HG03457 (cell line): ENCODE measurements at regions not wholly inside any gene's neighbourhood (a gene's known extent, or its start where the extent isn't known, plus 50 kb on each side); places are given as distances from the start of the nearest gene placed in this dataset.
"Not testable (repeated sequence)": the region's sequence is repeated elsewhere in the genome, so short reads cannot be mapped to it uniquely, and the experiment has no call there.

ENCODE experiments used
- ATAC-seq: cut with Tn5 transposase; IDR thresholded peaks from one replicate; pipeline ENCODE4 v1.9.1; 2021; ENCODE audit warnings: moderate number of reproducible peaks; ENCODE audit not compliant: unreplicated experiment

DNA sequence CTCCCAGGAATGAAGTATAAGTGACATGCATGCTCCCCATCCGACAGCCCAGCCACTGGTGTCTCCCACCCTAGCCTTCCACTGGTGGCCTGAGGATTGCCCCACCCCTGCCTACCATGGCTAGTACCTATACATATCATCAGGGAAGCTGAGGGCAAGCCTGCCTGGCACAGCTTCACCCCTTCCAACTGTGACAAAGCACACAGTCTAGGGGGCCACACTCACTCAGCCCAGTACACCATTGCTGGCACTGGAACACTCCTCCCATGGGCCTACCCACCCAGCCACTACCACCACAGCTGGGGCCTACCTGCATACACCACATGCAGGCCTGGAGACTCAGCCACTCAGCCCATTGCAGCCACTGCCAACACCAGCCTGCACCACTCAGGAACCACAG, 393.1 kb upstream of the STEAP1 start:
- no peak for ATAC-seq

DNA sequence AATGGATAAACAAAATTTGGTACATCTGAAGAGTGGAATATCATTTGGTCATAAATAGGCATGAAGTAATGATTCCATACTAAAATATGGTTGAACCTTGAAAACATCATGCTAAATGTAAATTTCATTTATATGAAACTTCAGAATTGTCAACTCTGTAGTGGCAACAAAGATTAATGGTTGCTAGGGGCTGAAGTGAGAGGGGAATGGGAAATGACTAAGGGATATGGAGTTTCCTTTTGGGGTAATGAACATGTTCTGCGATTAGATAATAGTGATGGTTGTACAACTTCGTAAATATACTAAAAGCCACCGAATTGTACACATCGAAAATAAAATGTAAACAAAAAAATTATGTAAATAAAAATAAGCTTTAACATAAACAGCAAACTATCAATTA, 384.1 kb upstream of the STEAP1 start:
- ATAC-seq = no peak

DNA sequence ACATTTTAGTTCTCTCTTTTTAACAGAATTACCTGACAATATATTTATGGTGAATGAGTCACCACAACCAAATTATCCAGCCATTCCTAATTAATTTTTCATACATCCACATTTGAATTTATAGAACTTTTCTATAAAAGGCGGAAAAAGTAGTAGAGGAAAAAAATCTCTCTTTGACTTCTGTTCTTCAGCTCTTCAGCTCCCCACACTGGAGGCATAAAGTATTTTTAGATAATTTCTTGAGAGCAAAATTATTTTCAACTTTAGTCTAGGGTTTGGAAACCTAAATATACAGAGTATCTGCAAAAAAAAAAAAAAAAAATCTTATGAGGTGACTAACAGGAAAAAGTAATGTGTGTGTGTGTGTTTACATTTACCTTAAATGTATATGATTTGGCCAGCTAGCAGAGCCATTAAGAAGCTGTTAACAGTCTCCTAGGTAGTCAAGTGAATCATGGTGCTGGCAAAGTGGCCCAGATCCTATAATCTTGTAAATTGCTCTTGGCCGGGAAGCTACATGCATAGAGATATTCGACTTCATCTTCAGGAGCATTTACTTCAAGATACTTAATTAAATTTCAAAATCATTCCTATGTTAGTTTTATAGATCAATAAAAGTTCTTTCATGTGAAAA, 383.1 kb upstream of the STEAP1 start:
- no peak for ATAC-seq

DNA sequence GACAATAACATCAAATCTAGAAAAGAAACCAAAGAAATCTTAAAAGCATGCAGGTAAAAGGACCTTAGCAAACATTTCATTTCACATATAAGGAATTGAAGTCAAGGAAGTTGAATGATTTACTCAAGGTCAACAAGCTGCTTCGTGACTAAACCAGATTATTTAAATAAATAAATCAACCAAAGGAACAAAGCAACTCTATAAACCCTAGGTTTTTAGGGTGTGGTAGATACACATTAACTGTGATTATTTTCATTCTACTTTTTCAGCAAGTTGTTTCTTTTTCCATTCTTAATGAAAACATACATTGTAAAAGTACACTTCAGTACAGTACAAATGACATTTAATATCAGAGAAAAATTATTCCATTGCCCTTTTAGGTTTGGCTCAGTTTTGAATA, 382.0 kb upstream of the STEAP1 start:
- no peak for ATAC-seq

DNA sequence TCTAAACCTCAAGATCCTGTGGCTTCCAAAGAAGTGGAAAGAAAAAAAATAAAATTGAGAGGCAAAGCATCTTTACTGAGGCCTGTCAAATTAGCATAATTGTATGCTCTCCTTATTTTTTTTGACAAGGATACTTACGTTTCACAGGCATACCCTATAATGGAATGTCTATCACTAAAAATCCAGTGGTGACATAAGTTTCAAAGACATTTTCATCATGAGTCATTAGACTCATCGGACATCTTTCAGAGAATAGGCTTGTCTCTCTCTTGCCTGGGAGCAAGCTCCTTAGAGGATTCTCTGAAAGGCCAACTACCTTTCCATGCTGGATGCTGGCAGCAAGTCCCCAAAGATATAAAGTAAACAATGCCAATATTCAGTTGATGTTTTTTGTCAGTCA, 380.7 kb upstream of the STEAP1 start:
- ATAC-seq = no peak

DNA sequence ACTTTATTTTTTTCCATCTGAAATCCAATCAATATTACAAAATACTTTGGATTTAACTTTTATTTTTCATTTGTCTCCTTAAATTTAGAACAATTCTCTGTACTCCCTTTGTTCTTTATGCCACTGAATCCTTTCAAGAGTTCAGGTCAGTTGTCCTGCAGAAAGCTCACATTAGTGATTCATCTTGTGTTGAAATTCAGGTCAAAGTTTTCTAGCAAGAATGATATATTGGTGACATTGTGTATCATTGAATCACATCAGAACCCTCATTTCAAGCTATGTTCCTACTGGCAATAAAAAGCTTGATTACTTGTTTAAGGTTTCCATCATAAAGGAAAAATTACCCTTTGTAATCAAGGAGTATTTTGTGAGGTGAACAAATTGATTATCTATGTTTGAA, 378.8 kb upstream of the STEAP1 start:
- no peak for ATAC-seq

DNA sequence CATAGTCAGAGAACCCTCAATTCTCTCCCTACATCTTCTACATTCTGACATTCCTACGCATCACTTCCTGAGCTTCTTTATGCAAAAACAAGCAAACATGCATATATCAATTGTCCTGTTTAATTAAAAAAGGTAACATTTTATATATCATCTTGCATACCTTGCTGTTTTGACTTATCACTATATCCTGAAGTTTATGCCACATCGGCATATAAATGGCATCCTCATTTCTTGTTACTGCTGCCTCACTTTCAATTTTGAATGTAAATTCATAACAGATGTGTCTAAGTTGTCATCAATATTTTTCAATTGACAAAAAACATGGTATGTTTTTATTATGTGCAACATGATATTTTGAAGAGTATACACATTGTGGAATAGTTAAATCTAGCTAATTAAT, 377.3 kb upstream of the STEAP1 start:
- ATAC-seq = no peak

DNA sequence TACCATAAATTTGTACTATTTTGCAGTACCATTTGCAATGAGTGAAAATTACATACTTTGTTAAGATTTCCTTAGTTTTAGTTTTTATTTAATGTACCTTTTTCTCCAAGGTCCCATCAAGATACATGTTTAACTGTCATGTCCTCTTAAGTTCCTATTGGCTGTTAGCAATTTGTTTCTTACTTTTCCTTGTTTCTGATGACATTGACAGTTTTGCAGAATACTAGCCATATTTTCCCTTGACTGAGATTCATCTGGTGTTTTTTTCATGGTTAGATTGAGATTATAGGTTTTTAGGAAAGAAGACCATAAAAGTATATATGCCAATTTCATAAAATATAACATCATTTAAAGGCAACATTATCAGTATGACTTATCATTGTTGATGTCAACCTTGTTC, 376.8 kb upstream of the STEAP1 start:
- no peak for ATAC-seq

DNA sequence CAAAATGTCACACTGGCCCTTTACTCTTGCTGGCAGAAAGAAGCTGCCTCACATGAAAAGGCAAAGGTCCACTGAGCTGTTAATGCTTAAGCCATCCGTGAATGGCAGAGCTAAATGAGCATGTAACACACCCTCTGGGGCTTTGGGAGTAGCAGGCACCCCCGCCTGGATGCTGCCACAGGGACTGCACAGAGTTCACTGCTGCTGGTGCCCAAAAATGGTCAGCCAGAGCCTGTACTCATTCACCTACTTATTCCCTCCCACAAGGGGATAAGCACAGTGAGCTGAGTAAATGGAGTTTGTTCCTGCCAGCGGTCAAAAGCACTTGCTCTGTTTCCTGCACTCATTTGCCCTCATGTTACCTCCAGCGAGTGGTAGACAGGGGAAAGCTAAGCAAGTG, 374.0 kb upstream of the STEAP1 start:
- ATAC-seq = no peak

DNA sequence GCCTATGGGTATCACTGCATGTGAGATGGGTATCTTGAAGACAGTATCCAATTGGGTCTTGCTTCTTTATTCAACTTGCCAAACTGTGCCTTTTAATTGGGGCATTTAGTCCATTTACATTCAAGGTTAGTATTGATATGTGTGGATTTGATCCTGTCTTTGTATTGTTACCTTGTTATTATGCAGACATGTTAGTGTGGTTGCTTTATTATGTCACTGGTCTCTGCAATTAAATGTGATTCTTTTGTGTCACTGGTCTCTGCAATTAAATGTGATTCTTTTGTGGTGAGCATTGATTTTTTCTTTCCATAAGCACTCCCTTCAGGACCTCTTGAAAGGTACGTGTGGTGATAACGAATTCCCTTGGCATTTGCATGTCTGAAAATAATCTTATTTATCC, 357.8 kb upstream of the STEAP1 start:
- no peak for ATAC-seq

DNA sequence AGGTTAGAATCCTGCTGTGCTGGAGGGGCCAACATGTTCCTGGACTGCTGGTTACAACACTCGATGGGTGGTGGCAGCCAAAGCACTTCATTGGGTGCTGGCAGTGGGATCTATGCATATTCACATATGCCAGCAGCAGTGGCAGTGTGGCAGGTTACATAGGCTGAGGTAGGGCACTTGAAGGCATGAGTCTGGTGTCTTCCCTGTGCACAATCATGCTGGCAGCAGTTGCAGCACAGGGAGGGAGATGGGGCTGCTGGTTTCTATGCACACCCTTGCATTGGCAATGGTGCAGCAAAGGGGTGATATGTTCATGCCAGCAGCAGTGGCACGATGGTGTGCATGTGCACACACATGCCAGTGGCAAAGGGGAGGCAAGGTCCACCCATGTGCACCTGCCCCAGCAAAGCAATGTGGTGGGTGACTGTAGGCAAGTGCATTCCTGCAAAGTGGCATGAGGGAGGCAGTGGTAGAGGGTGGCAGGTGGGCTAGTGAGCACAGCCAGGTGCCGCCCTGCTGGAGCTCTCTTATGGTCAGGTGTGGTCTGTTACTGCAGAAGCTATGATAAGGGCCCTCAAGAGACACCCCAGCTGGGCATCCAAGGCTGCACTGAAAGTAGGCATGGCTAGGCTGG, 356.2 kb upstream of the STEAP1 start:
- no peak for ATAC-seq

DNA sequence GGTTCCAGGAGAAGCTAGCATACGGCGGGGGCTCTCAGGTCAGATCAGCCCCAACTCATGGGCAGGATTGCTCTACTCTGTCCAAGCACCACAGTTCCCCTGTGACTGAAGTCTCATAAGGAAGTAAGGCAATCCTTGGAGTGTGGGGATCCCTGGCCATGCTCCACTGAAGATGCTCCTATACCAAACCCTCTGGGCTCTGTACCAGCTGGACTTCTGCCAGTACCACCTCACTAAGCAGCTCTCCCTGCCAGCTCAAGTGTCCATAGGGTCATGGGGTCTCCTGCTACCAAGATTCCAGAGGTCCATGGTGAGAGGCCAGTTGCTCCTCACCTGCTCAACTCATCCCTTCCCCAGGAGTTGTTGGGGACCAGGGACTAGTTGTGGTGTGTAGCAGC, 355.7 kb upstream of the STEAP1 start:
- no peak for ATAC-seq

DNA sequence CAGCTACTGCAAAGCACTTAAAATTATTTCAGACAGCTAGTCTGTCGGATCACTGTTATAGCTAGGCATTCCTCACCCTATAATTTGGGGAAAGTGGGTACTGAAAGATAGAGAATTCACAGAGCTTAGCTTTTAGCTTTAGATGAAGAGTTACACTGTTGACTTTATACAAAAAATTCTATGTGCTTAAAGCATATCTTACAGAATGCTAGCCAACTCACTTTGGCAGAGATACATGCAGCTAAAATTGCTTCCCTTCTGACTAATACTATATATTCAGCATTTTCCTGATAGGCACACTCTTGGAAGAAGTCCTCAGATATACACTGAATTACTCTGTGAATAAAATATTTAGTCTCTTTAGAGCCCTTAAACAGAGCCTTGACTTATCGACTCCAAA, 353.5 kb upstream of the STEAP1 start:
- ATAC-seq = no peak

DNA sequence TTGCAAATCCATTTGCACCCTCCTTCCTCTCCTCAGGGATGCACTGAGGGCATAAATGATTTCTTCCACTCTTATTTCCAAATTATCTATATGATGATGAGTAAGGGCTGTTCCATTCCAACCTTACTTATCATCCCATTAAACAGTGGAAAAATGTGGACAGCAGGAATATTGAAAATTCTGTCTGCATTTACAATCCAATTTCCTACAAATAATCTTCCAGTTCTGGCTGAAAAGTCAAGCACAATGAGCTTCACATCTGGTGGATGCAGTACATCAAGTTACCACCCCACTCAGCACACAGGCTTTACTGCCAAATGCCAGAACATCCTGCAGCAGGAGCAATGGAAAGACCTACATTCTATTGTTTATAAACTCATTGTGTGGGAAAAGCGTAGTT, 345.0 kb upstream of the STEAP1 start:
- ATAC-seq = no peak

DNA sequence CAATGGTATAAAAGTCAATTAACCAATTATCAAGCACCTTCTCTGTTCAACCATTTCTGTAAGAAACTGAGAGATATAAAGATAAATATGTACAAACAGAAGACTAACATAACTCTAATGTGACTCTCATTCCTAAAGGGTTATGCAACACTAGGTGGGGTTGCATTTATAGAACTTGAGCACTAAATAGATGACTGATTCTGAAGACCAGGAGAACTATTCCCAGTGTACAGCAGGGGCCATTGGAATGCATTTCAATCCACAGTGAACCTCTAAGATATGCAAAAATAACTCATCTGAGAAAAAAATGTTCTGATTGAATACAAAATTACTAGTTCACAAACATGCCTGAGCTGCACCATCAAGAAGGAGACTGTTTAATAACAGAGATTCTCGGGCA, 341.2 kb upstream of the STEAP1 start:
- no peak for ATAC-seq

DNA sequence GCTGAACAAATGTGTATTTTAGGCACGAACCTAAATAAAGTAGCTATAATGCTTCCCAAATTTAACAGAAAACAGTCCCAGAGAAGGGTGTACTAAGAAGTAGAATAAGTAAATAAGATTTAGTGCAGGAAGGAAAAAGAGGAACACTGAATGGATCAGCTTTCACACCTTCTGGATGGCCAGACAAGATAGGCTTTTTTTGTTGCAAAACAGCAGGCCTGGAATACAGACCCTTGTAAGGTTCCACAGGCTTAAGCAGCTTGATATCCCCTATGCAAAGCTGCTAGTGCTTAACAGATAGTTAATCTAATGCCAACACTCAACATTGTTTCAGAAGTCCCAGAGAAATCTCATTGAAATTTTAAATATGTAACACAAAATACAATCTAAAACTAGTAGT, 328.1 kb upstream of the STEAP1 start:
- ATAC-seq = no peak

DNA sequence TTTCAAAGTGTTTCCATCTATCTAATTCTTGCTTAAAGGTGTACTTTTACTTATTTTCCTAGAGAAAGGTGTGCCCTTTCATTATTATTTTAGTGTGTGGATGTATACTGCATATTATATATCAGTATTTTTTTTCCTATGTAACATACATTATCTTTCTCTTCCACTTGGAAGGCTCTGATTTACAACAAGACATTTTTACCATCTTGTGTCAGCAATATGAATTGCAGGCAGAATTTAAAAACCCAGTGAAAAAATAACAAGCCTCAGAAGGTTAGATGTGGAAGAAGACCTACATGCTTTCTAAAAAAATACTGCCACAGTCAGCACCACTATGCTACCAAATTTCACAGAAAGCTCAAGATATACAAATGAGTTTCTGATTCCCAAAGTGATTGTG, 327.7 kb upstream of the STEAP1 start:
- ATAC-seq = no peak

DNA sequence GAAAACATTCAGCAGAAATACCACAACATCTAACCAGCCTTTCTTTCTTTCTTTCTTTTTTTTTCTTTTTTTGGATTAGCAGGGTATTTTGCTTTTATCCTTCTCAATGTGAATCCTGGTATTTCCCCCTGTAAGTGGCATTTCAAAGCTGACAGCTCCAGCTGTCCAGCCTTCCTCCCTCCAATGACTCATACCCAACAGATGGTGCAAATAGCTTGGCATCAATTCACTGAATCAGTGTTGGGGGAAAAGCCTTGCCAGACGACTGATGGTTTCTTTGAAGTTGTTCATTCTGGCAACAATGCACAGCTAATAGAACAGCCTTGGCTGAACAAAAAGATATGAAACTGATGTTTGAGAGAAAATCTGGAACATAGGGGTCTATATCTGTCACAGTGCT, 316.8 kb upstream of the STEAP1 start:
- no peak for ATAC-seq

DNA sequence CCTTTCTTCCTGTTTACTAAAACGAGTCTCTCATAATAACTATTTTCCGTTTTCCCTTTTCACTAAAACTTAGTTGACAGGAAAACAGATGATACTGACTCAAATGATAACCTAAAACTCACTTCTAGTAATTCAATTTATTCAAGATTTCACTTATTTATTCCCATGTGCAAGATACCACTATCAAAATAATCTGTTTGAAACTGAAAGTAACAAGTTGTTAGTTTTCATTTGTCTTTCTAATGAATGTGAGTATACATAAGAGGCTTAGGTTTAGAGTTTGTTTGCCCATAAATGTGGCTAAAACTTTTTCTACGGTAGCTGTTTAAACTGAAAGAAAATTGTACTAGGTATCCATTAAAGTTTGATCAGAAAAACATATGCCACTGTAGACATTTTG, 314.9 kb upstream of the STEAP1 start:
- no peak for ATAC-seq

DNA sequence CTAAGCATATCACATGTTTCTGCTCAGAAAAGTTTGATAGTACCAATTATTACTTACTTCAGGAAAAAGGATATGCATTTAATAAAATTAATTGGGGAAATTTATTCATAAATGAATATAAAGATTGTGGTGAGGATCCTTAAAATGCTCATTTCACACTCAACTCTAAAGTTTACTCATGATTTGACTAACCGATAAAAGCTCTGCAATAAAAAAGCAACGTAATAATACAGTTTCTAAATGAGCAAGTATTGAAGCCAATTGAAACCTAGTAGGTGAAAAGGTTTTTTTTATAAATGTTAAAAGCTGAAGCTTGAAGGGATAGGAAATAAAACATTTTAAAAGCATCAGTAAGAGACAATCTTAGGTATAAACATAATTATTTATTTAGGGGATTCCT, 308.3 kb upstream of the STEAP1 start:
- no peak for ATAC-seq

DNA sequence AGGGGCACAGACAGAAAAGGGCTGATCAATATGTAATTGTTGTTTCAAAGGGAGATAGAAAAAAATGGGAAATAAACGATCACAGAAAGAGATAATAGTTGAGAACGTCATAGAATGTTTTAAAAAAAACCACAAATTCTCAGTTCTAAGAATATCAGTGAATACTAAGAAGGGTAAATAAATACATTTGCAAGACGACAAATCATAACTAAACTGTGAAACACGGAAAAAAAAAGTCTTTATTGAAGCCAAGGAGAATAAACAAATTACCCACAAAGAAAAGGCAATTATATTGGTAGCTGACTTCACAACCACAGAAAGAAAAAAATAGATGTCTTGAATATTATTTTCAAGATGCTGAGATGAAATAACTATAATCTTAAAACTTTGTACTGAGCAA, 305.2 kb upstream of the STEAP1 start:
- ATAC-seq = no peak

DNA sequence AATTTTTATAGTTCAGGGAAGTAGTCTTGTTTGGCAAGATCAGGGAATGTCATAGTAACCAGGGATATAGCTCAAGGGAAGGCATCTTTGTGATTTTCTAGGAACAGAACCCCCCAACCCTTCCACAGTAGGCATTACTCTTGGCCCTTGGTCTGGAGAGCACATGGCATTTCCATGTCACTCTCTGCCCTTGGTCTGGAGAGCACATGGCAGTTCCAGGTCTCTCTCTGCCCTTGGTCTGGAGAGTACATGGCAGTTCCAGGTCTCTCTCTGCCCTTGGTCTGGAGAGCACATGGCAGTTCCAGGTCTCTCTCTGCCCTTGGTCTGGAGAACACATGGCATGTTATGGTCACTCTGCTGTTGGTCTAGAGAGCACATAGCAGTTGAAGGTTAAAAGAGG, 297.2 kb upstream of the STEAP1 start:
- ATAC-seq = not testable (repeated sequence)

DNA sequence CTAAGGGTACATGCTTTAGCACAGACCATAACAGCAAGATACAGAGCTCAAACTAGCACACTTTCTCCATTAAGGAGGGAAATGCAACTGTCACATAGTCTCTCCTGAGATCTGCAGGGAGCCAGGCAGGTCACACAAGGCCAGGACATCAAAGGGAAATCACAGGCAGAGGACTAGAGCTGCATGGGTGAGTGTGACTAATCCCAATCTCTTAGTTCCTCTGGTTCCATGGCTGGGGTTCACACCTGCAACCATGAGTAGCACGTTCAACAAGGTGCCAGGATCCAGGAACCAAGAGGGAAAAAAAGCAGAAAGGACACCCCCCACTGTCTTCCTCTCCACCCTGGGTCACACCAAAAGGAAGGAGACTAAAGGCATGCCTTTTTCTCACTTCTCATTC, 296.5 kb upstream of the STEAP1 start:
- no peak for ATAC-seq
